Right lobe of liver (tissue), 6 donors: ENCODE measurements at regions not wholly inside any gene's neighbourhood (a gene's known extent, or its start where the extent isn't known, plus 50 kb on each side); places are given as distances from the start of the nearest gene placed in this dataset.
"Not testable (repeated sequence)": the region's sequence is repeated elsewhere in the genome, so short reads cannot be mapped to it uniquely, and the experiment has no call there.

Source experiments
- ATAC-seq, 4 donors: fragments of 200-7000 bp; cut with Tn5 transposase; one replicate each; pipeline ENCODE4 v1.9.1; 2020; ENCODE audit warnings: mild to moderate bottlenecking in 4 of 4, moderate library complexity in 4 of 4
- DNase-seq, 3 donors: peaks; one replicate each; pipeline ENCODE4 v3.0.0-alpha.2; 2020
- H3K27ac ChIP-seq, 3 donors: fragments of 200-600 bp; one replicate each; pipeline ENCODE4 v1.8.0; 2022
- H3K27me3 ChIP-seq, 2 donors: fragments of 200-600 bp; one replicate each; pipeline ENCODE4 v1.8.0; 2022
- H3K36me3 ChIP-seq, 4 donors: fragments of 200-600 bp; sonication (generic) in 1 of 4; one replicate each; pipeline versions ENCODE4 v1.5.1 to v1.8.0; 2017 to 2022; ENCODE audit warnings: control low read depth in 1 of 4
- H3K4me1 ChIP-seq, 4 donors: fragments of 200-600 bp; sonication (generic) in 1 of 4; one replicate each; pipeline versions ENCODE4 v1.5.1 to v1.8.0; 2017 to 2022; ENCODE audit warnings: control low read depth in 1 of 4
- H3K4me3 ChIP-seq, 3 donors: fragments of 200-600 bp; one replicate each; pipeline ENCODE4 v1.8.0; 2022
- H3K9me3 ChIP-seq, 4 donors: fragments of 200-600 bp; sonication (generic) in 1 of 4; one replicate each; pipeline versions ENCODE4 v1.5.1 to v1.8.0; 2017 to 2022; ENCODE audit warnings: control low read depth in 1 of 4
- POLR2A ChIP-seq: fragments of 450-650 bp; IDR thresholded peaks from one replicate; pipeline ENCODE4 v1.6.1; 2017; ENCODE audit warnings: antibody characterized with exemption, mild to moderate bottlenecking
- WGBS: methylation state at CpG from one replicate; pipeline ENCODE4 v1.1.6; 2018; ENCODE audit warnings: low coverage, low lambda C conversion rate; ENCODE audit not compliant: insufficient coverage; ENCODE audit errors: missing lambda C conversion rate; 5-methylcytosine and 5-hydroxymethylcytosine counted together
- intact Hi-C, 2 donors: fragments of 100-400 bp; cut with DNase I; formaldehyde crosslinking; loops; one replicate each; pipeline versions ENCODE4 v1.11.2 to v1.14.1; 2022
- TF ChIP-seq, protein P1 (sequence below), 4 donors: fragments of 200-600 bp in 3 of 4; fragments of 450-650 bp in 1 of 4; IDR thresholded peaks; one replicate each; pipeline versions ENCODE4 v1.5.1 to v1.8.0; 2016 to 2022; ENCODE audit warnings: antibody characterized with exemption in 4 of 4, mild to moderate bottlenecking in 2 of 4
- donor health status: DM: no; HTN: yes; CAD: no.
- donor health status: DM: no; HTN: no; CAD: no.
- donor health status: DM: no; HTN: no; CAD: no.
- donor health status: DM: no; HTN: yes; CAD: no.
- donor health status: DM: no; HTN: yes; CAD: no.

GRCh38 chr12:63348556-63348955, 197.6 kb upstream of the AVPR1A start:
- DNase-seq (no peak), ATAC-seq (no peak)
- Histone ChIP-seq H3K36me3 (no peaks in the 10 kb centered on the region), H3K4me1 (no peaks in the 10 kb centered on the region), H3K9me3 (no peaks in the 10 kb centered on the region), H3K27me3 (no peaks in the 10 kb centered on the region), H3K4me3 (no peak overlapping the region), H3K27ac (no peak overlapping the region)
- TF ChIP-seq, protein P1, sequence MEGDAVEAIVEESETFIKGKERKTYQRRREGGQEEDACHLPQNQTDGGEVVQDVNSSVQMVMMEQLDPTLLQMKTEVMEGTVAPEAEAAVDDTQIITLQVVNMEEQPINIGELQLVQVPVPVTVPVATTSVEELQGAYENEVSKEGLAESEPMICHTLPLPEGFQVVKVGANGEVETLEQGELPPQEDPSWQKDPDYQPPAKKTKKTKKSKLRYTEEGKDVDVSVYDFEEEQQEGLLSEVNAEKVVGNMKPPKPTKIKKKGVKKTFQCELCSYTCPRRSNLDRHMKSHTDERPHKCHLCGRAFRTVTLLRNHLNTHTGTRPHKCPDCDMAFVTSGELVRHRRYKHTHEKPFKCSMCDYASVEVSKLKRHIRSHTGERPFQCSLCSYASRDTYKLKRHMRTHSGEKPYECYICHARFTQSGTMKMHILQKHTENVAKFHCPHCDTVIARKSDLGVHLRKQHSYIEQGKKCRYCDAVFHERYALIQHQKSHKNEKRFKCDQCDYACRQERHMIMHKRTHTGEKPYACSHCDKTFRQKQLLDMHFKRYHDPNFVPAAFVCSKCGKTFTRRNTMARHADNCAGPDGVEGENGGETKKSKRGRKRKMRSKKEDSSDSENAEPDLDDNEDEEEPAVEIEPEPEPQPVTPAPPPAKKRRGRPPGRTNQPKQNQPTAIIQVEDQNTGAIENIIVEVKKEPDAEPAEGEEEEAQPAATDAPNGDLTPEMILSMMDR (IDR thresholded peaks at IDR 0.05) = no peak
- no peak for TF ChIP-seq POLR2A
- intact Hi-C loops = no loop called here
- WGBS = 70% methylated on average over 2 of the region's 3 CpGs

GRCh38 chr12:63337158-63337557, 186.2 kb upstream of the AVPR1A start:
- DNase-seq, ATAC-seq, H3K27ac ChIP-seq, H3K4me1 ChIP-seq, H3K4me3 ChIP-seq, intact Hi-C loops, H3K27me3 ChIP-seq, H3K36me3 ChIP-seq, H3K9me3 ChIP-seq: not testable (repeated sequence)
- 33% methylated on average over 1 of the region's 4 CpGs for WGBS

DNA sequence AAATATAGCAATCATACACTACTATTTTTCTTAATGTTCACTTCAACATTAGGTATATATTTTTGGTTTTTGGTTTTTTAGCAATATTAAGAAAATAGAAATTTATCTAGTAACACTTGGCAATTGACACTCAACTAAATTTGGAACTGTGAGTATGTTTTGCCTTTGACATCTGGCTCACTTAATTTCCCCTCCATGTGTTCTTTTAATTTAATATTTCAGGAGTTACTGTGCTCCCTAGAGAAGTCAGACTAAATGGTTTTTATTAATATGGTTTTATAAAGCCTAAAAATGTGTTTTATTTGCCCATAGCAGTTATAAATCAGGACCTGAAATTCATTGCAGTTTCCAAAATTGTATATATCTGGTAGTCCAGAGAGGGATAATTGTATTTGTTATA, 175.3 kb upstream of the AVPR1A start:
- intact Hi-C loops = no loop called here
- Histone ChIP-seq H3K9me3 (no peaks in the 10 kb centered on the region), H3K4me1 (no peaks in the 10 kb centered on the region), H3K27ac (no peak overlapping the region), H3K27me3 (no peaks in the 10 kb centered on the region), H3K4me3 (no peak overlapping the region), H3K36me3 (no peaks in the 10 kb centered on the region)
- TF ChIP-seq, protein P1 (IDR thresholded peaks at IDR 0.05) = no peak
- TF ChIP-seq POLR2A = no peak
- ATAC-seq = no peak
- DNase-seq = no peak

DNA sequence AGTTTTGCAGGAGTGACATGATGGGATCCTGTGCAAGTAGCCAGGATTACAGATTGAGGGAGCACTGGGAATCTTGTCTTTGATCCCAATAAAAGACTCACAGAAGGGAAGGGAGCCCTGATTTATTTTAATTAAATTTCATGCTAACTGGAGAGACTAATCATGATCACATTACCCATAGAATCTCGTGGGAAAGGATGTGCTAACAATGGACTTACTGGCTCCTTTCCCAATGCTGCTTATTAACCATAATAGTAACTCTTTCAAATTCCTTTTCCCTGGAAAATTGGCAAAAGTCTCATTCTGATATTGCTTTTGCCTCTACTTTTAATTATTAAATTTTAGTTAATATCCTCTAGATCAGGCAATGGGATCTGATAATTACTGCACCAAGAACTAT, 174.8 kb upstream of the AVPR1A start:
- H3K27me3 ChIP-seq = no peaks in the 10 kb centered on the region
- ATAC-seq (no peak), DNase-seq (no peak)
- no peaks in the 10 kb centered on the region for H3K36me3 ChIP-seq
- no peaks in the 10 kb centered on the region for H3K4me1 ChIP-seq
- H3K9me3 ChIP-seq = no peaks in the 10 kb centered on the region
- no peak overlapping the region for H3K27ac ChIP-seq
- 13% methylated on average over 1 of the region's 1 CpG for WGBS
- intact Hi-C loops = no loop called here
- no peak overlapping the region for H3K4me3 ChIP-seq
- no peak for TF ChIP-seq POLR2A
- TF ChIP-seq, protein P1 (IDR thresholded peaks at IDR 0.05) = no peak

- DNase-seq (no peak), ATAC-seq (no peak)
- 30% methylated on average over 2 of the region's 2 CpGs for WGBS
- Histone ChIP-seq H3K4me3 (no peak overlapping the region), H3K4me1 (peaks cover 0 to 5% (median 0%) of the 10 kb centered on the region in 4 donors), H3K9me3 (no peaks in the 10 kb centered on the region), H3K27me3 (no peaks in the 10 kb centered on the region), H3K36me3 (no peaks in the 10 kb centered on the region), H3K27ac (no peak overlapping the region)
- intact Hi-C loops = no loop called here
- no peak for TF ChIP-seq POLR2A
- TF ChIP-seq, protein P1 (IDR thresholded peaks at IDR 0.05) = no peak
These were observed 172.9 kb upstream of the AVPR1A start for GRCh38 chr12:63323942-63324341.
